ENCODE measurements at regions not wholly inside any gene's neighbourhood (a gene's known extent, or its start where the extent isn't known, plus 50 kb on each side); places are given as distances from the start of the nearest gene placed in this dataset.

DNA sequence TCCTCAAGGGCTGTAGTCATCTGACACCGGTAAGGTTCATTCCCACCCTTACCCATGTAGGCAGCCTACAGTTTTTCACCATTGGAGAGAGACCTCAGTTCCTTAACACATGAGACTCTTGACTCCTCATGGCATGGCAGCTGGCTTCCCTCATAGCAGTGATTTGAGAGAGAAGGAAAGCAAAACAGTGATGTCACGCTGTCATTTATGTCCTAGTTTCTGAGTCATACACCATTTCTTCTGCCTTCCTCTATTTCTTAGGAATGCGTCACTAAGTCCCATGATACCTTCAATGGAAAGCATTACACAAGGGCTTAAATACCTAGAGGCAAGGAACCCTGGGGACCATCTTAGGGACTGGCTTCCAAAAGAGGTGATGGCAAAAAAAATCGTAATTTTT lies 226.1 kb downstream of the SPCS3 start:
- DNase-seq, result no peak
- H3K36me3 Mint-ChIP-seq, result no peaks in the 10 kb centered on the region
- no peaks in the 10 kb centered on the region for H3K4me1 Mint-ChIP-seq
- no peak overlapping the region for H3K27ac Mint-ChIP-seq
- H3K9me3 Mint-ChIP-seq, result no peaks in the 10 kb centered on the region
- H3K4me3 Mint-ChIP-seq, result no peak overlapping the region
- no peaks in the 10 kb centered on the region for H3K27me3 Mint-ChIP-seq
- no peak for ATAC-seq (ENCODE audit: low read depth)
- POLR2A ChIA-PET, result no interaction called here

DNA sequence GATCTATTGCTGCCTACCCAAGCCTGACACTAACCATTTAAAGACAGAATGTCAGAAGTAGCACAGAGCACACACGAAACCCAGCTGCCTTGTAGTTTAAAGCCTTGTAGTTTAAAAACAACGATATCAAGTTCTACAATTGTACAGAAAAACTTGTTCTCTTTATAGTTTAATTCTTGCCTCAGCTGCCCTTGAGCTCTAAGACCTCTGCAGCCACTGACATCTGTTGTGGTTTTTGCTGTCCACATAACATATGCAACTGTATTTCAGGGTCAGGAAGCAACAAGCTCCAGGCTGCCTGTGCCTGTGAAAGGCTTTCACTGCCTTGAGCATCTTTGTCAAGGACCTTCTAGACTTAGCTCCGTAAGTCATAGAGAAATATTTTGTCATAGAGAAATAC lies 227.2 kb downstream of the SPCS3 start:
- no peak overlapping the region for H3K4me3 Mint-ChIP-seq
- no peak overlapping the region for H3K27ac Mint-ChIP-seq
- no peaks in the 10 kb centered on the region for H3K4me1 Mint-ChIP-seq
- ATAC-seq (ENCODE audit: low read depth) (no peak), DNase-seq (no peak)
- no peaks in the 10 kb centered on the region for H3K27me3 Mint-ChIP-seq
- POLR2A ChIA-PET, result no interaction called here
- no peaks in the 10 kb centered on the region for H3K36me3 Mint-ChIP-seq
- no peaks in the 10 kb centered on the region for H3K9me3 Mint-ChIP-seq

DNA sequence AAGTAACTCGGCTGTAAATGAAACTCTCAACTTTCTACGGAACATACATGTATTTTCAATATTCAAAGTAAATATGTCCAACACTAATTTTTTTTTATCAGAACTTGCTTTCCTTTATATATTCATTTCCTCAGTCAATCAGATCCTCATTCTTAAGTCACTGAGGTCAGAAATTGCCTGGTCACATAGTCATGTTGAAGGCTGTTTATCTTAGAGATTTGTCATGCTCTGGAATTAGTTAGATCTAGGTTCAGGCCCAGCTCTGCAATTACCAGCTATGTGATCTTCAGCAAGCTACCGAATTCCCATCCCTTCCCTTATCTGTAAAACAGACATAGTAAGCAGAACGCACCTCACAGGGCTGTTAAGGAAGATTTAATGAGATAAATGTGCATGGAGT lies 228.8 kb downstream of the SPCS3 start:
- H3K9me3 Mint-ChIP-seq, result no peaks in the 10 kb centered on the region
- no peak overlapping the region for H3K4me3 Mint-ChIP-seq
- no peak for ATAC-seq (ENCODE audit: low read depth)
- H3K4me1 Mint-ChIP-seq, result no peaks in the 10 kb centered on the region
- no peak overlapping the region for H3K27ac Mint-ChIP-seq
- H3K36me3 Mint-ChIP-seq, result no peaks in the 10 kb centered on the region
- no peaks in the 10 kb centered on the region for H3K27me3 Mint-ChIP-seq
- POLR2A ChIA-PET, result no interaction called here
- no peak for DNase-seq

DNA sequence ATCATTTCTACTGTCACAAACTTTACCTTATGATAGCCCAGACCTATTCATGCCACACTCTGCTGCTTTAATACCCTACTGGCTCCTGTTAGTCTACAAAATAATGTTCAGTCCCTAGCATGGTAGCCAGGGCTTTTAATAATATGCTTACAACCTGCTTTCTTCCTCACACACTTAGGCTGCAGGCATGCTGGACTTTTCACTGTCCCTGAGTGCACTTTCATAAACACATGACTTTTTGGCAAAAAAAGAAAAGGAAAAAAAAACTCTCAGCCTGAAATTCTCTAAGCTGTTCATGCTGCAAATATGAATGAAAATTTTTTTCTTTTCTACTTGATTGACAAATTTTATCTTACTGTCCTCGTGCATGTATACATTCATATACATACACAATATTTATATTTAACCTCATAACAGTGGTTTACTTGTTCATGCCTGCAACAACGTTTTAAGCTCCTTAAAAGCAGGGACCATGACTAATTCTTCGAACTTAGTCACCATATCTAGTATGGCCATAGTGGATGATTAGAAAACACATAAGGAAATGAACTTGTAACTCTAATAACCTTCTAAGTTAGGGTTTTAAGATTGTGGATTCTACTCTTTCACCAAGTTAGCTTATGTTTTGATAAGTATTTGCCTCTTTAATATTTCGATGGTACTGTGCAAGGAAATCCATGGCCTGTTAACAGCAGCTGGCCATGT lies 229.5 kb downstream of the SPCS3 start:
- Mint-ChIP-seq H3K9me3 (no peaks in the 10 kb centered on the region), H3K27me3 (no peaks in the 10 kb centered on the region), H3K36me3 (no peaks in the 10 kb centered on the region), H3K4me3 (no peak overlapping the region), H3K27ac (no peak overlapping the region), H3K4me1 (no peaks in the 10 kb centered on the region)
- DNase-seq, result no peak
- POLR2A ChIA-PET, result no interaction called here
- ATAC-seq (ENCODE audit: low read depth), result no peak

DNA sequence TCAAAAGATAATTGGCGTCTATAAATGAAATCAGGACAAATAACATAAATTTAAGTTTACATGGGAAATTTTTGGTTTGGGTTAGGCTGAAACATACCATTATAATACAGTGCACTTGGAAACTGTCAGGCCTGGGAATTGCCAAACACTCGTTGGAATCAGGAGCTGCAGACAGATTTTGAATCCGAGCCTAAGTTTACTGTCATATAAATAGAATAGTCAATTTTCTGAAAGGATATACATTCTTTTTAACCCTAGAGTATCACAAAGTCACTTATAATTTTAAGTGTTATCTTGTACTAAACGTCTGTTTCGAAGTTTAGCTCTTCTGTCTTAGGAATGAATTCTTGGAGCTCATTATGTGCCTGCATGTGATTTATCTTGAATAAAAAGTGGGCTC lies 234.1 kb downstream of the VEGFC start:
- POLR2A ChIA-PET, result no interaction called here
- ATAC-seq (ENCODE audit: low read depth), result no peak
- no peak for DNase-seq
- H3K9me3 Mint-ChIP-seq, result no peaks in the 10 kb centered on the region
- H3K4me1 Mint-ChIP-seq, result no peaks in the 10 kb centered on the region
- no peak overlapping the region for H3K4me3 Mint-ChIP-seq
- H3K27me3 Mint-ChIP-seq, result no peaks in the 10 kb centered on the region
- no peaks in the 10 kb centered on the region for H3K36me3 Mint-ChIP-seq
- no peak overlapping the region for H3K27ac Mint-ChIP-seq

DNA sequence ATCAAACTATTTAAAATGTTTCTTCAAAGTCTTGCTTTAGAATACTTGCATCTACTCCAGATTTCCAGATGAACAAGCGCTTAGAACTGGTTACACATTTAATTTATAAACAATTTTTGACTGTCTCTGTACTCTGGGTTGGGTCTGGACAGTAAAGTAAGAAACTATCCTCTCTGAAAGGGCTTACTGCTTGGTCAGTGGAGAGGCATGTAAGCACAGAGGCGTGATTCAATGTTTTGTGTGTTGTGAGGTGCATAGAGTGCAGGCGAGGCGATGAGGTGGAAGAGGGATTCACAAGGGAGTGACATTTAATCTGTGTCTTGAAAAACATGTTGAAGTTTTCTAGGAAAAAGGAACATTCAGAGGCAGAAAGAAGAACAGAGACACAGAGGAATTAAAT lies 231.4 kb downstream of the VEGFC start:
- no peak overlapping the region for H3K4me3 Mint-ChIP-seq
- H3K27ac Mint-ChIP-seq, result no peak overlapping the region
- no peaks in the 10 kb centered on the region for H3K4me1 Mint-ChIP-seq
- H3K36me3 Mint-ChIP-seq, result no peaks in the 10 kb centered on the region
- H3K27me3 Mint-ChIP-seq, result no peaks in the 10 kb centered on the region
- H3K9me3 Mint-ChIP-seq, result peaks cover 2% of the 10 kb centered on the region
- DNase-seq, result no peak
- POLR2A ChIA-PET, result no interaction called here
- ATAC-seq (ENCODE audit: low read depth), result no peak

DNA sequence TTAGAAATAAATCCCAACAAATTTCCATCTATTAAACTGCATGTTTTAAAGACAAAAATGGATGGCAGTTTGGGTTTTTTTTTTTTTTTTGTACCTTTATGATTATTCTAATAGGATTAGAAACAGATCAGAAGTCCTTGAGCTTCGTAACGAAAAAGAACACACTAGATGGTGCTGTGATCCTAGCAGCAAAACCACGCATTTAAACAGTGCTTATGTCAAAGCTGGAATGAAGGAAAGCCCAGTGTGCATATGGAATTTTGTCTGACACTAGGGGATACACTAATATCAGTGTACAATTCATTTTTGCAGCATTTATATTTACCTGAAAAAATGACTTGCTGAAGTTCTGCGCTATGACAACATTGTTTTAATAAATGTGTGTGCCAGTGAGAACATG lies 229.1 kb downstream of the VEGFC start:
- no peak overlapping the region for H3K27ac Mint-ChIP-seq
- no peak overlapping the region for H3K4me3 Mint-ChIP-seq
- DNase-seq (no peak), ATAC-seq (ENCODE audit: low read depth) (no peak)
- no peaks in the 10 kb centered on the region for H3K36me3 Mint-ChIP-seq
- H3K4me1 Mint-ChIP-seq, result no peaks in the 10 kb centered on the region
- POLR2A ChIA-PET, result no interaction called here
- no peaks in the 10 kb centered on the region for H3K27me3 Mint-ChIP-seq
- peaks cover 2% of the 10 kb centered on the region for H3K9me3 Mint-ChIP-seq

DNA sequence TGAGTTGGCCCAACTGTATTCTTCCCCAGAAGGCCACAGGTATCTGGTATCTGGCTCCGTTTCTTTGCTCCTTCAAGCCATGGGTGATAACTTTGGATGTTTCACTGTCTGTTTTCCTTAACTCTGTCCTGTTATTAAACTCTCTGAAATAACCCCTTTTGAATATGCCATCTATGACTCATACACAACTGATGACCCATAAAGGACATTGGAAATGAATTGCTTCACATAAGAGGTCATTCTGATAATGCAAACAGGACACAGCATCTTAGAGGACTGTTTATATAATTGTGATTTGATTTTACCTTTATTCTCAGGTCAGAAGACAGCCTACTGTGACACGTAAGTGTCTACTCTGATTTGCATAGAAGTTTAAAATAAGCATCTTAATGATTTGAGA lies 227.7 kb downstream of the VEGFC start:
- H3K36me3 Mint-ChIP-seq, result no peaks in the 10 kb centered on the region
- POLR2A ChIA-PET, result no interaction called here
- H3K27ac Mint-ChIP-seq, result no peak overlapping the region
- H3K4me3 Mint-ChIP-seq, result no peak overlapping the region
- no peaks in the 10 kb centered on the region for H3K4me1 Mint-ChIP-seq
- H3K27me3 Mint-ChIP-seq, result no peaks in the 10 kb centered on the region
- H3K9me3 Mint-ChIP-seq, result peaks cover 2% of the 10 kb centered on the region
- DNase-seq (no peak), ATAC-seq (ENCODE audit: low read depth) (no peak)

DNA sequence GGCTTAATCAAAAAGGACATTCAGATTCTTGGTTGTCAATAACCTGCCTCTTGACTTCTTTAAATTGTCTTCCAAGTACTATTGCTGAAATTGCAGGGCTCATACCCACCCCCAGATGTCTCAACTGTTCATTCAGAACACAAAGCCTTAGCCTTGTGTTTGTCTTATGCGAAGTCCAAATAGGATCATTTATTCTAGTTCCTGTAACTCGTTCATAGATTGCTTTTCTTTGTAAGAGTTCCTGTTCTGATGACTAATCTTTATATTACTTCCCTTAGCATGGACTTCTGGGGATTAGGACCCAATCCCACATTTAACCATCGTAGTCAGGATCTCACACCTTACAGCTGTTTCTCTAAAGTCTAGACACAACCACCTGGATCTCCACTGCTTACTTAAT lies 226.0 kb downstream of the VEGFC start:
- POLR2A ChIA-PET, result no interaction called here
- no peaks in the 10 kb centered on the region for H3K36me3 Mint-ChIP-seq
- H3K27me3 Mint-ChIP-seq, result no peaks in the 10 kb centered on the region
- no peak overlapping the region for H3K4me3 Mint-ChIP-seq
- DNase-seq (no peak), ATAC-seq (ENCODE audit: low read depth) (no peak)
- peaks cover 2% of the 10 kb centered on the region for H3K9me3 Mint-ChIP-seq
- H3K4me1 Mint-ChIP-seq, result no peaks in the 10 kb centered on the region
- H3K27ac Mint-ChIP-seq, result no peak overlapping the region

DNA sequence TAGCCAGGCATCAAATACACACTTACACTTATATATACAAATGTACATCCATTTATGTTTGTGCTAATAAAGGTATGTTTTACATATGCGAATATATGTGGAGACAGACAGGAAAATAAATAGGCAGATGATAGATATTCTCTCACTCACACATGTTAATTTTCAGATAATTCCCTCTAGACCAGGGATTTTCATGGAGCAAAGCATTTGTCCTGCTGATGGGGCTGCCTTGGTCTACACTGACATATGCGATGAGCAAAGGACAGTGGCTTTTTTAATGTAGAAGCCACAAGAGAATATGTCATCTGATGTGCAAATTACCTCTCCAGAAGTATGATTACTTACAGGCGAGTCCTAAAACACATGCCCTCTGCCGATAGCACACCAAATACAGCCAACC lies 224.5 kb downstream of the VEGFC start:
- no peak overlapping the region for H3K27ac Mint-ChIP-seq
- POLR2A ChIA-PET, result no interaction called here
- no peak overlapping the region for H3K4me3 Mint-ChIP-seq
- DNase-seq (no peak), ATAC-seq (ENCODE audit: low read depth) (no peak)
- H3K36me3 Mint-ChIP-seq, result no peaks in the 10 kb centered on the region
- peaks cover 2% of the 10 kb centered on the region for H3K9me3 Mint-ChIP-seq
- no peaks in the 10 kb centered on the region for H3K27me3 Mint-ChIP-seq
- no peaks in the 10 kb centered on the region for H3K4me1 Mint-ChIP-seq

DNA sequence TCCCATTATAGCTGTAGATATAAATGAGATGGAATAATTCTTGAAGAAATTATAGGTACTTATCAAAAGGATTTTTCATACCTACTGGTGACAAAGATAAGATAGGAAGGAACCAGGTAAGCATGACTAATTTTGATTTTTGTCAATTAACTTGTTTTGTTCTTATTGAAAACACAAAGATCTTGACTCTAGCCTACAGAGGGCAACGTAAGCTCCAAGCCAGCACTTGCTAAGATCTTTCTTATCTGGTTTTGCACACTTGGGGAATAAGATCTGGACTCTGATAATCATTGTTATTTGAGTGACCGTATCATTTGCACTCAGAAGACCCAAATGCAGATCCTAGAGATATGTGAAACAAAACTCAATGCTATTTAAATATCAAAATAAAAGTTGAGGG lies 223.4 kb downstream of the VEGFC start:
- DNase-seq (no peak), ATAC-seq (ENCODE audit: low read depth) (no peak)
- no peaks in the 10 kb centered on the region for H3K9me3 Mint-ChIP-seq
- no peak overlapping the region for H3K4me3 Mint-ChIP-seq
- no peak overlapping the region for H3K27ac Mint-ChIP-seq
- POLR2A ChIA-PET, result no interaction called here
- H3K27me3 Mint-ChIP-seq, result no peaks in the 10 kb centered on the region
- no peaks in the 10 kb centered on the region for H3K36me3 Mint-ChIP-seq
- no peaks in the 10 kb centered on the region for H3K4me1 Mint-ChIP-seq

DNA sequence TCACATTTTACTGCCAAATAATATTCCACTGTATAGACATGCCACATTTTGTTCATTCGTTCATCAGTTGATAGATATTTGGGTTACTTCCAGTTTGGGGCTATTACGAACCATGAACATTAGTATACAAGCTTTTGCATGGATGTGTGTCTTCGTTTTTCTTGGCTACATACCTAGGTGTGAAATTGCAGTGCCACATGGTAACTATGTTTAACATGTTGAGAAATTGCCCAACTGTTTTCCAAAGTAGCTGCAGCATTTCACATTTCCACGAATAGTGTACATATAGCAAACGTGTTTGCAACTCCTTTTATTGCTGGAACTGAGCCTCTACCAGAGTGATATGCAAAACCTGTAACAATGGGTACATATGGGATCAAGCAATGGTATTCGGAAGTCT lies 221.5 kb downstream of the VEGFC start:
- DNase-seq (no peak), ATAC-seq (ENCODE audit: low read depth) (no peak)
- no peak overlapping the region for H3K27ac Mint-ChIP-seq
- no peak overlapping the region for H3K4me3 Mint-ChIP-seq
- no peaks in the 10 kb centered on the region for H3K9me3 Mint-ChIP-seq
- H3K4me1 Mint-ChIP-seq, result no peaks in the 10 kb centered on the region
- H3K36me3 Mint-ChIP-seq, result no peaks in the 10 kb centered on the region
- POLR2A ChIA-PET, result no interaction called here
- no peaks in the 10 kb centered on the region for H3K27me3 Mint-ChIP-seq

DNA sequence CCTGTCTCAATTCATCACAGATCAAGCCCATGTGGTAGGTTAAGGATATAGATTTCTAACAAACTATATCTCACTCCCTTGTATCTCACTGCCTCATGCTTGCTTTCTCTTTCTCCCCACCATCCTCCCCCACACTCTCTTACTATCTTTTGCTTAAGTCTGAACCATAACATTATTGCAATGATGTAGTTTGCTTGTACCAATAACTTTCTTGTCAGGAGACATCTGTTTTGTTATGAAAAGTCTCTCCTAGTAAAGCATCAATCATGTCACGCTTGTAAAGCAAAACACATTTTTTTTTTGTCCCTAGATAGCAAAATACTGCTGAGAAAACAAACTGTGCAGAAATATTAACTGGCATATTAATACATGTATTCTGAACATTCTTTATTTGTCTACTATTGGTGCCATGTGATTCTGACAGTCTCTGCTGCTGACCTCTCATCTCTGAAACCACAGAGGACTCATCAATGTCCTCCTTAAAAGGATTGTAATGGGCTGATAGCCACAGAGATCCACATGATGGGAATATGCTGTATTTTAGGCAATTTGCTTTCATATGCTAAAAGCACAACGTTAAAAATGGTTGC lies 217.5 kb downstream of the VEGFC start:
- POLR2A ChIA-PET, result no interaction called here
- Mint-ChIP-seq H3K27me3 (no peaks in the 10 kb centered on the region), H3K9me3 (no peaks in the 10 kb centered on the region), H3K4me3 (no peak overlapping the region), H3K27ac (no peak overlapping the region), H3K36me3 (no peaks in the 10 kb centered on the region), H3K4me1 (no peaks in the 10 kb centered on the region)
- no peak for DNase-seq
- ATAC-seq (ENCODE audit: low read depth), result no peak

DNA sequence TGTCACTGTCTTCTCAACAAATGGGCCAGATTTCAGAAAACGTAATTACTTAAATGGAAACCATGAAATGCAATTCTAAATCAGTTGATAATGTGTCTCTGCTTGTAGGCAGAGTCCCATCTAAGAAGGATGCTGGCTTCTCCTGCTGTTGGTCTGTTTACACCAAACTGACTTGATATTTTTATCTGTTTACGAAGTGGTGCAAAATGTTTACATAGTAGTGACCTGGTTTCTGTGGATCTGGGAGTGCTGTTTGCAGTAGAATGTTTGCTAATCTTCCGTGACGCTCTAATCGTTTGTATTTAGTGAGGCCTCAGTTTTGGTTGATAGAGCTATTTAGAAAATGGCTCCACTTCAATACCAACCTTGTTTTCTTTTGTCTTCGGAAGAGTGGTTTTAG lies 213.5 kb downstream of the VEGFC start:
- Mint-ChIP-seq H3K4me3 (no peak overlapping the region), H3K9me3 (no peaks in the 10 kb centered on the region)
- POLR2A ChIA-PET, result no interaction called here

DNA sequence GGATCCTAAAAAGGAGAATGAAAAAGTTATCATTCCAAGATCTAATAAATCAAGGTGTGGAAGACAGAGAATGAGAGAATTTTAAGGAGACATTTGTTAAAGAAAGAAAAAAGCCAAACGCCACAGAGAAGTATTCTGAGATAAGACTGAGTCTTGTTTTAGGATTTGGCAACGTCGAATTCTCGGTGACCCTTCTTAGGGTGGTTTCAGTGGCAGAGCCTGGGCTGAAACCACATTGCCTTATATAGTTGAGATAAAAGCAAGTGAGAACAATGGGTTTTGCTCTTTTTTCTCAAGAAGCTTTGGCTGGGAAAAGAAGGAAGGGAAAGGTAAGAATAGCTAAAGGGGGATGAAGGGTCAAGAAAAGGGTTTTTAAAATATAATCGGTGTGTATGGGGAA lies 209.4 kb downstream of the VEGFC start:
- DNase-seq (no peak), ATAC-seq (ENCODE audit: low read depth) (no peak)
- Mint-ChIP-seq H3K4me1 (no peaks in the 10 kb centered on the region), H3K36me3 (no peaks in the 10 kb centered on the region), H3K9me3 (no peaks in the 10 kb centered on the region), H3K4me3 (no peak overlapping the region), H3K27me3 (no peaks in the 10 kb centered on the region), H3K27ac (no peak overlapping the region)
- POLR2A ChIA-PET, result no interaction called here

More for the DNA sequence above, 213.5 kb downstream of the VEGFC start:
- no peak for ATAC-seq (ENCODE audit: low read depth)
- Mint-ChIP-seq H3K27me3 (no peaks in the 10 kb centered on the region), H3K4me1 (no peaks in the 10 kb centered on the region), H3K36me3 (no peaks in the 10 kb centered on the region), H3K27ac (no peak overlapping the region)
- no peak for DNase-seq

Data from activated naive CD8-positive, alpha-beta T cell treated with anti-CD3 and anti-CD28 coated beads, Interleukin-2, amount 10 ng/mL, durations not matched to agents 7 days and 5 days (primary cell).